B cell (primary cell): ENCODE measurements at regions not wholly inside any gene's neighbourhood (a gene's known extent, or its start where the extent isn't known, plus 50 kb on each side); places are given as distances from the start of the nearest gene placed in this dataset.

Experiments used
- ATAC-seq: fragments of 200-7000 bp; cut with Tn5 transposase; one replicate; pipeline ENCODE4 v1.10.0; 2021; ENCODE audit warnings: low read depth, mild to moderate bottlenecking, moderate number of reproducible peaks, moderate library complexity
- CTCF ChIA-PET: fragments of 350-600 bp; sonication (Branson Sonifier 250); formaldehyde crosslinking; loops from one replicate; lab custom pipeline; 2021; ENCODE audit warnings: antibody characterized with exemption, inconsistent platforms; lab: Charles Lee
- POLR2A ChIA-PET: fragments of 350-600 bp; sonication (Branson Sonifier 250); formaldehyde crosslinking; loops from one replicate; lab custom pipeline; 2021; ENCODE audit warnings: antibody characterized with exemption; lab: Charles Lee
- DNase-seq: peaks from one replicate; pipeline ENCODE4 v3.0.0; 2013
- H2AFZ ChIP-seq: 2 replicates; pipeline ENCODE4 v1.6.1; 2012; ENCODE audit warnings: mild to moderate bottlenecking, low read depth, low read length; ENCODE audit not compliant: insufficient read depth, poor library complexity, severe bottlenecking
- H3K27ac ChIP-seq, 2 donors: 1 replicate in 1 of 2; 2 replicates in 1 of 2; pipeline ENCODE4 v1.5.1; 2012 to 2013; ENCODE audit warnings: low read length in 2 of 2, mild to moderate bottlenecking in 2 of 2, moderate library complexity in 1 of 2
- H3K27me3 ChIP-seq, 4 experiments: fragments of 200-600 bp in 1 of 4; sonication (generic) in 1 of 4; replicated peaks in 1 of 4; 1 replicate in 2 of 4; 2 replicates in 2 of 4; pipeline versions ENCODE4 v1.6.1 to v1.7.0; 2013 to 2016; ENCODE audit warnings: low read length in 3 of 4, mild to moderate bottlenecking in 2 of 4, mixed read lengths in 1 of 4, moderate library complexity in 1 of 4; ENCODE audit not compliant: insufficient read depth in 4 of 4, control insufficient read depth in 3 of 4; ENCODE audit errors: control extremely low read depth in 1 of 4
- H3K36me3 ChIP-seq, 2 experiments: replicated peaks in 1 of 2; 1 replicate in 1 of 2; 2 replicates in 1 of 2; pipeline versions ENCODE4 v1.6.1 to v1.7.1; 2013; ENCODE audit warnings: low read length in 1 of 2; ENCODE audit not compliant: insufficient read depth in 2 of 2, control insufficient read depth in 1 of 2; ENCODE audit errors: control extremely low read depth in 1 of 2, extremely low read depth in 1 of 2
- H3K4me1 ChIP-seq, 2 donors: fragments of 200-600 bp in 1 of 2; sonication (generic) in 1 of 2; 1 replicate in 1 of 2; 2 replicates in 1 of 2; pipeline versions ENCODE4 v1.5.1 to v1.6.1; 2013 to 2017; ENCODE audit warnings: low read length in 2 of 2; ENCODE audit not compliant: control insufficient read depth in 2 of 2, insufficient read depth in 2 of 2
- H3K4me2 ChIP-seq: replicated peaks from 2 replicates; pipeline ENCODE3; 2012; ENCODE audit warnings: mild to moderate bottlenecking, low read depth, low read length; ENCODE audit not compliant: poor library complexity, severe bottlenecking
- H3K4me3 ChIP-seq, 5 experiments: fragments of 200-600 bp in 1 of 5; sonication (generic) in 1 of 5; 1 replicate in 3 of 5; 2 replicates in 2 of 5; pipeline versions ENCODE4 v1.5.1 to v1.7.0; 2011 to 2016; ENCODE audit warnings: low read length in 4 of 5, mild to moderate bottlenecking in 4 of 5, low read depth in 2 of 5, control low read depth in 1 of 5, moderate library complexity in 1 of 5; ENCODE audit not compliant: insufficient read depth in 1 of 5; ENCODE audit errors: control extremely low read depth in 1 of 5, extremely low read depth in 1 of 5
- H3K79me2 ChIP-seq: fragments of 200-600 bp; sonication (generic); one replicate; pipeline ENCODE4 v1.6.0; 2016; ENCODE audit warnings: low read length; ENCODE audit not compliant: control insufficient read depth, insufficient read depth
- H3K9ac ChIP-seq: fragments of 200-600 bp; sonication (generic); 2 replicates; pipeline ENCODE4 v1.6.1; 2017; ENCODE audit warnings: mild to moderate bottlenecking, low read length, moderate library complexity
- H3K9me3 ChIP-seq, 3 donors: one replicate each; pipeline versions ENCODE4 v1.6.1 to v1.7.1; 2013; ENCODE audit warnings: low read length in 2 of 3; ENCODE audit not compliant: control insufficient read depth in 2 of 3, insufficient read depth in 1 of 3; ENCODE audit errors: control extremely low read depth in 1 of 3
- H4K20me1 ChIP-seq: 2 replicates; pipeline ENCODE4 v1.6.0; 2012; ENCODE audit warnings: mild to moderate bottlenecking, low read length; ENCODE audit not compliant: insufficient read depth, control insufficient read depth, poor library complexity, severe bottlenecking
- H3K27ac Mint-ChIP-seq: one replicate; pipeline ENCODE4 v1.8.0; 2021; ENCODE audit warnings: mixed read lengths
- H3K27me3 Mint-ChIP-seq: one replicate; pipeline ENCODE4 v1.8.0; 2021; ENCODE audit warnings: mixed read lengths
- H3K4me1 Mint-ChIP-seq: one replicate; pipeline ENCODE4 v1.8.0; 2021; ENCODE audit warnings: mixed read lengths
- H3K4me3 Mint-ChIP-seq: one replicate; pipeline ENCODE4 v1.8.0; 2021; ENCODE audit warnings: mixed read lengths
- H3K9me3 Mint-ChIP-seq: one replicate; pipeline ENCODE4 v1.8.0; 2022; ENCODE audit warnings: mixed read lengths; ENCODE audit not compliant: insufficient read depth
- EZH2 ChIP-seq: IDR thresholded peaks from 2 replicates; pipeline ENCODE4 v1.6.1; 2012; ENCODE audit warnings: borderline replicate concordance, low read depth, mild to moderate bottlenecking, moderate library complexity, low read length; ENCODE audit not compliant: insufficient read depth, poor library complexity, severe bottlenecking
- WGBS: methylation state at CpG from one replicate; pipeline ENCODE4 v1.1.5; 2013; ENCODE audit warnings: missing lambda C conversion rate; ENCODE audit not compliant: insufficient coverage; 5-methylcytosine and 5-hydroxymethylcytosine counted together
- intact Hi-C: fragments of 100-400 bp; cut with micrococcal nuclease; formaldehyde crosslinking; loops from one replicate; pipeline ENCODE4 v1.10.0; 2022
- TF ChIP-seq, protein P1 (sequence below): fragments of 200-600 bp; IDR thresholded peaks from one replicate; pipeline ENCODE4 v1.8.0; 2022; ENCODE audit warnings: antibody characterized with exemption, mild to moderate bottlenecking

- Histone ChIP-seq H3K4me1 (no peaks in the 10 kb centered on the region), H3K27me3 (peaks cover 0 to 4% (median 0%) of the 10 kb centered on the region in 4 experiments), H4K20me1 (no peaks in the 10 kb centered on the region), H3K9ac (no peak overlapping the region), H3K36me3 (no peaks in the 10 kb centered on the region), H2AFZ (no peak overlapping the region), H3K4me2 (no peak overlapping the region), H3K4me3 (no peak overlapping the region), H3K9me3 (no peaks in the 10 kb centered on the region), H3K79me2 (no peaks in the 10 kb centered on the region), H3K27ac (no peak overlapping the region)
- CTCF ChIA-PET = no interaction called here
- intact Hi-C loops = no loop called here
- Mint-ChIP-seq H3K4me3 (no peak overlapping the region), H3K27me3 (peaks cover 5% of the 10 kb centered on the region), H3K9me3 (no peaks in the 10 kb centered on the region), H3K4me1 (no peaks in the 10 kb centered on the region), H3K27ac (no peak overlapping the region)
- DNase-seq (no peak), ATAC-seq (no peak)
- POLR2A ChIA-PET = no interaction called here
- TF ChIP-seq, protein P1, sequence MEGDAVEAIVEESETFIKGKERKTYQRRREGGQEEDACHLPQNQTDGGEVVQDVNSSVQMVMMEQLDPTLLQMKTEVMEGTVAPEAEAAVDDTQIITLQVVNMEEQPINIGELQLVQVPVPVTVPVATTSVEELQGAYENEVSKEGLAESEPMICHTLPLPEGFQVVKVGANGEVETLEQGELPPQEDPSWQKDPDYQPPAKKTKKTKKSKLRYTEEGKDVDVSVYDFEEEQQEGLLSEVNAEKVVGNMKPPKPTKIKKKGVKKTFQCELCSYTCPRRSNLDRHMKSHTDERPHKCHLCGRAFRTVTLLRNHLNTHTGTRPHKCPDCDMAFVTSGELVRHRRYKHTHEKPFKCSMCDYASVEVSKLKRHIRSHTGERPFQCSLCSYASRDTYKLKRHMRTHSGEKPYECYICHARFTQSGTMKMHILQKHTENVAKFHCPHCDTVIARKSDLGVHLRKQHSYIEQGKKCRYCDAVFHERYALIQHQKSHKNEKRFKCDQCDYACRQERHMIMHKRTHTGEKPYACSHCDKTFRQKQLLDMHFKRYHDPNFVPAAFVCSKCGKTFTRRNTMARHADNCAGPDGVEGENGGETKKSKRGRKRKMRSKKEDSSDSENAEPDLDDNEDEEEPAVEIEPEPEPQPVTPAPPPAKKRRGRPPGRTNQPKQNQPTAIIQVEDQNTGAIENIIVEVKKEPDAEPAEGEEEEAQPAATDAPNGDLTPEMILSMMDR = no peak
- no peak for TF ChIP-seq EZH2
- WGBS = 83% methylated on average over 1 of the region's 5 CpGs
These were observed 178.9 kb upstream of the NABP1 start for GRCh38 chr2:191499050-191499449.

- Histone ChIP-seq H3K27me3 (no peaks in the 10 kb centered on the region), H3K27ac (no peak overlapping the region), H3K4me3 (no peak overlapping the region), H3K9ac (no peak overlapping the region), H3K4me2 (no peak overlapping the region), H3K36me3 (no peaks in the 10 kb centered on the region), H4K20me1 (no peaks in the 10 kb centered on the region), H2AFZ (no peak overlapping the region), H3K79me2 (no peaks in the 10 kb centered on the region), H3K4me1 (no peaks in the 10 kb centered on the region), H3K9me3 (no peaks in the 10 kb centered on the region)
- no peak overlapping the region for H3K4me3 Mint-ChIP-seq
- no peak for ATAC-seq
- no peaks in the 10 kb centered on the region for H3K27me3 Mint-ChIP-seq
- DNase-seq = no peak
- H3K27ac Mint-ChIP-seq = no peak overlapping the region
- intact Hi-C loops = no loop called here
- 94% methylated on average over 7 of the region's 9 CpGs for WGBS
- no peaks in the 10 kb centered on the region for H3K4me1 Mint-ChIP-seq
- CTCF ChIA-PET = interaction anchor here (1.3 to 1.5 kb wide), 3 partner anchors 269 to 448 kb away, joined by 3 to 5 read pairs (median 3); no protein-coding TSS in a partner anchor
- POLR2A ChIA-PET = no interaction called here
- TF ChIP-seq EZH2 = no peak
- TF ChIP-seq, protein P1 = no peak
- H3K9me3 Mint-ChIP-seq = no peaks in the 10 kb centered on the region
These were observed 177.9 kb upstream of the NABP1 start for GRCh38 chr2:191499874-191500565.
